NCI-H1930 (cell line): ENCODE measurements at regions not wholly inside any gene's neighbourhood (a gene's known extent, or its start where the extent isn't known, plus 50 kb on each side); places are given as distances from the start of the nearest gene placed in this dataset.

Experiments used
- DNase-seq, 2 experiments: peaks; one replicate each; lab custom pipeline; 2025; lab: John Stamatoyannopoulos, UW

GRCh38 chr4:107247738-107248137 is 211.6 kb upstream of the DKK2 start:
- DNase-seq: no peak

DNA sequence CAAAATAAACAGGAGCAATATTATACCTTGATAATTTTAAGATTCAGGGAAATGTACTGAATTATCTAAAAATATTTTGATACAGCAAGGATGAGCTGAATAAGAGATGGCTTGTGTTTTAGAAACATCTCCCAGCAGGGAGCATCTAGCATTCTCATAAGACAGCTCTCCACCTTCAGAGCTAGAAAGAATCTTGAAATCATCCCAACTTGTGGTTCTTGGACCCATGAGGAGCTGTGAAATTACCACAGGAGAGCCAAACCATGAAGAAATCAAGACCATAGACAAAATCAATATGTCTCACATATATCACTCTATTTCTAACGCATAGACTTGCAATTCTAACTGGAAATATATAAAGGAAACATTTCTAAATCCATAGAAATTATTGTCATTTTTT is 210.6 kb upstream of the DKK2 start:
- DNase-seq: no peak

- DNase-seq: no peak
Measured at GRCh38 chr4:107243141-107243781, 207.1 kb upstream of the DKK2 start.

GRCh38 chr4:107220976-107221375 is 184.9 kb upstream of the DKK2 start:
- DNase-seq: no peak

- DNase-seq: no peak
Measured at GRCh38 chr4:107219681-107220080, 183.6 kb upstream of the DKK2 start.

- DNase-seq: no peak
Measured at GRCh38 chr4:107216379-107216778, 180.3 kb upstream of the DKK2 start.

GRCh38 chr4:107215222-107215621 is 179.1 kb upstream of the DKK2 start:
- DNase-seq: no peak

DNA sequence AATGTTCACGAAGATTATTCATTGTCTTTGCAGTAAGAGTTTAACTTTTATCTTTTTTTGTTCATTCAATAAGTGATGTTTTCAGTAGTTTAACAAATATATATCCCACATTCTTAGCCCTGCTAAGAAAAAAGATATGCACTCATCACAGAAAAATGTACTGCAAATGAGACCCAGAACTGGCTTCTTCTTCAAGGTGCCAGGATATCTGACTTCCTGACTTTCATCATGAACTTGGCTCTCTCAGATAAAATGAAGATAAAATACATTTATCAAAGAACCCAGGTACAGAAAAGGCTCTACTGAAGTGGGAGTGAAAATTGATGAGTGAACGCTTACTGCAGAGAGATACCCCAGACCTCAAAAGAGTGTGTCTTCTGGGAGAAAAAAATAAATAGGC is 177.8 kb upstream of the DKK2 start:
- DNase-seq: no peak

GRCh38 chr4:107213410-107213809 is 177.3 kb upstream of the DKK2 start:
- no peak for DNase-seq

DNA sequence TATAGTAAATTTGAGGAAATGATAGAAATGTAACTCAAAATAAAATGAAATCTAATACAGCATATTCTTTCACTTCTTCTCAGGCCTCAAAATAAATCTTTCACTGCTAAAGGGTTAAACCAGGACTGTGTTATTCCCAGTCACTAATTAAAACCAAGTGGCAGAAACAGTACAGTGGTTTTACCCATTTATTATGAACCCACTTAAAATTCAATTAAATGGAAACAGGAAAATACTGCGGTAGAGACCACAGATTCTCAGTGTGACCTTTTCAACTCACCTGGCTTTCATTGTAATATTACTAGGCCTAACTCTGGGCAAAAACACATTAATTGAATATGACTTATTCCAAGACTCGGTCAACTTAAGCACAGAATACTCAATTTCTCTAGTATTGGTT is 176.5 kb upstream of the DKK2 start:
- no peak for DNase-seq

DNA sequence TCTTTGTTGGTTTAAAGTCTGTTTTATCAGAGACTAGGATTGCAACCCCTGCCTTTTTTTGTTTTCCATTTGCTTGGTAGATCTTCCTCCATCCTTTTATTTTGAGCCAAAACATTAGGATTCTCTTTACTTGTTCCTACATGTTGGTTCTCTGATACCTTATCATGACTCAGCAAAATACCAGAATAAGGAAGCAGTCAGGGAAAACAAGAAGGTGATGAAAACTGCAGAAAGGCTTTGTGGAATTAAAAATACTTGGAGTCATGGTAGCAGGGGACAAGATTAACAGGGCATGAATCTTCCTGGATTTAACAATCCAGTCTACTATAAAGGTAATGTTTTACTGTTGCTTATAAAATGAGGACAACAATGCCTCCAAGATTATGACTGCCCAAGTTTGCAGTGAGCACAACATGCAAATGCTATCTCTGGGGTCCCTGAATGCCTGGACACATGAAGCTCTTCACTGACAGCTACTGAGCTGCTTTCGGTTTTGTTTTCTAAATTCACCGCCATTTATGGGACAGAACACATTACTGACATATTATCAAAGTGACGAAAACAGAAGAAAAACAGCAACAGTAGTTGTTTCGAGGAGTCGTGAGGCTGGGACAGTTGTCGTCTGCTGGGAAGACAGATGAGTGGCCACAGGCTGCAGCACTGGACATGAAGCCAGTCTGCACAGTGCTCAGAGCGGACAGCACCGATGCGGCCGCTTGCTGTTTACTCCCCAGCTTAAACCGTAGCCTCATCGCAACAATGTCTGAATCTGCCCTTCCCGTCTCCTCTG is 174.5 kb upstream of the DKK2 start:
- no peak for DNase-seq

- DNase-seq: no peak
Measured at GRCh38 chr4:107203733-107204132, 167.6 kb upstream of the DKK2 start.

GRCh38 chr4:107202744-107203143 is 166.6 kb upstream of the DKK2 start:
- no peak for DNase-seq

DNA sequence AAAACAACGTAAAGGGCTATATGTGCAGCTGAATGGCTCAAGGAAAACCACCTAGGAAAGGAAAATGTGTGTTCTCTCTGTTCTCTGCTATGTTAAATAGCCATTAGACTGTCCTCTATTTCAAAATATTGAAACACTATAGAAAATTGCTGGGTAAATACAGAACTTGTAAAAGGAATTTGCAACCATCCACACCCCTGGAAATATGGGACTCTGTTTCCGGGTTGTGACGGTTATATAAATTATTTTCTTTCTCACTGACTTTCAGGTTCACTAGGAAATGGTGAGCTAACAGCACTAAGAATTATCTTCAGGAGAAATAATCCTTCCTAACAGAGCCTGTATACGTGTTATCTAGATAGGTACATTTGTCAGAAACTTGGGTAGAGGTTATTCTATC is 161.0 kb upstream of the DKK2 start:
- no peak for DNase-seq

DNA sequence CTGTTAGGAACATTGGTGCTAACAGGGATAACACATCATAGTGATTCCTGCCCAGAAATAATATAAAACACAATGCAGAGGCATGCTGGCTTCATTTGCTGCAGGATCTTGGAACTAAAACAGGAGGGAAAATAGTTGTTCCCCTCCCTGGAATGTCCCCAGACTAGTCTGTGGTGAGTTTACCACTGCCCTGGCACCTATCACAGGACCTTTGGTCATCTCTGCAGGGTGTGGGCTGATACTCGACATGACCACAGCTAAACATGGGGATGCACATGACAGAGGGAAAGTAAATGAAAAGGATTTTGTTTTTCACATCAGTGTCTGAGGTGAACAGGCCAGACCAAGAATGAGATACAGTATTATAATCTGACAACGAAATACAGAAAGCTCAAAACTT is 160.2 kb upstream of the DKK2 start:
- no peak for DNase-seq

GRCh38 chr4:107194005-107194404 is 157.9 kb upstream of the DKK2 start:
- no peak for DNase-seq

DNA sequence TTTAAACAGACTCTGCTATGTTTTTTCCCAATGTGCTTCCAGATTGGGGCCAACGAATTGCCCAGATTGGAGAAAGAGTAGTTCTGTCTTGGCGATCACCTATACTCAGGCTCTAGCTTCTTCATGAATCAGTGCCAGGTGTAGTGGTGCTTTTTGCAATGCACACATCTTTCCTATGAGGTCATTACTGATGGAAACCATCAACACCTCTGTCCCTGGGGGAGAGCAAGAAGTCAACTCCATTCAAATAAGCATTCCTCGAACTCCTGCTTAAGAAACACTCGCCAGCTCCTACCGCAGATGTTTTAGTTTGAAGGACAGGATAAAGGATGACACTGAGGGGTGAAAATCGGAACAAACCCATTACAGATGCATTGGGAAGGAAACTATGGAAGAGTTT is 156.5 kb upstream of the DKK2 start:
- no peak for DNase-seq

DNA sequence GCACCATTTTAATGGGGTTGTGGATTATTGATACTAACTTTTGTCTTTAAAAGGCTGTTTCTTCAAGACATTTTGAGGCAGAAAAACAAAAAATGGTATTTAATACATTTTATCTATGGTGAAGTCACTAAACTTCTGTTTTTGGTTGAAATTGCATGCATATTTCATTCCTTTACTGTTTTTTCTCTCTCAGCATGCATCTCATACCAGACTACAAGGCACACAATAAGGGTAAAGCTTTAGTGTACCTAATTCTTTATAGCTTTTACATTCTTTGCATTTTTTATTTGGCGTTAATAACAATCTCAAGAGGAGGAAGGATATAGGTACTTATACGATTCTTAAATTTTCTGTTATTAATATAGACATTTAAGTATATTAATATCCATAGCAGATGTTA is 151.0 kb upstream of the DKK2 start:
- DNase-seq: no peak

- peak; percentile 43 to 46 for DNase-seq
Measured at GRCh38 chr4:107183155-107183774, 147.2 kb upstream of the DKK2 start.

- DNase-seq: no peak
Measured at GRCh38 chr4:107182347-107182746, 146.2 kb upstream of the DKK2 start.

DNA sequence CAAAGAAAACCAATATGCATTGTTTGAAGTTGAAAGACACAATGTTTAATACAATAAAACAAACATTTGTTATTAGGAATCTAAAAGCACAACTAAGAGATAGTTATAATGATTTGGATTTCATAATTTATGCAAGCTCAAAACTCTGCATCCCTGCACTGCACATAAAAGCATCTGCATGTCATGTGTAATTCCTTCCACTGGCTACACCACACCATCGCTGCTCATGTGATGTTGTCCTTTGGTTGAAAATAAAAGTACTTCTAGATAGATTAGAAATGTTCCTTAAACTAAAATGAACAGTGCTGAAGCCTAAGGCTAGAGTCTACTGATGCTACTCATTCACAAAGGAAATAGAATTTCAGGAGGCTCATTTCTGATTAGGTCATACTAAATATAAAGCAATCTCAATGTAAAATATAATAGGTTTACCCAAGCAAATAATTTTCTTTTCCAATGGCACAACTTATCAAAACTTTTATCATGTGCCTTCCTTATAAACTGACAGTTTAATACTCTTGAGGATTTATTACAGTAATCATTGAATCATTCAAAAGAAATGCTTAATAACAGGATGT is 130.8 kb upstream of the DKK2 start:
- DNase-seq: no peak

- DNase-seq: no peak
Measured at GRCh38 chr4:107166181-107166580, 130.1 kb upstream of the DKK2 start.

- no peak for DNase-seq
Measured at GRCh38 chr4:107164962-107165475, 128.9 kb upstream of the DKK2 start.
